GM12878 (cell line): ENCODE measurements at regions not wholly inside any gene's neighbourhood (a gene's known extent, or its start where the extent isn't known, plus 50 kb on each side); places are given as distances from the start of the nearest gene placed in this dataset.

Experiments
- ATAC-seq: fragments of 200-7000 bp; cut with Tn5 transposase; 3 replicates; pipeline ENCODE4 v1.9.1; 2020; ENCODE audit warnings: mild to moderate bottlenecking, moderate library complexity
- BruUV-seq: library from RNA; stranded (reverse); fragments of 400-500 nt; replicated peaks from 2 replicates; lab custom pipeline; 2021; lab: Mats Ljungman, UMichigan
- CTCF ChIA-PET: fragments of 300-600 bp; sonication (Branson Sonifier 250); formaldehyde crosslinking; extraction: SDS; loops from one replicate; lab custom pipeline; 2021; ENCODE audit warnings: inconsistent platforms; lab: Yijun Ruan, JAX
- POLR2A ChIA-PET: fragments of 350-600 bp; formaldehyde crosslinking; extraction: SDS; loops from one replicate; lab custom pipeline; 2021; ENCODE audit warnings: inconsistent platforms; lab: Charles Lee
- RAD21 ChIA-PET: fragments of 300-600 bp; sonication (Branson Sonifier 250); formaldehyde crosslinking; loops from one replicate; lab custom pipeline; 2023; ENCODE audit warnings: antibody characterized with exemption; ENCODE audit not compliant: unreplicated experiment; lab: Charles Lee
- SMC1A ChIA-PET: fragments of 300-600 bp; sonication (Branson Sonifier 250); formaldehyde crosslinking; loops from one replicate; lab custom pipeline; 2023; ENCODE audit not compliant: unreplicated experiment, uncharacterized antibody; lab: Charles Lee
- DNase-seq: peaks from one replicate; pipeline ENCODE4 v3.0.0-alpha.2; 2011; ENCODE audit warnings: low read depth, low spot score
- FAIRE-seq: peaks from 3 replicates; lab custom pipeline; 2011; peaks lifted over from hg19 to GRCh38; lab: Jason Lieb, UNC
- H2AFZ ChIP-seq: 2 replicates; pipeline ENCODE4 v1.6.0; 2011; ENCODE audit warnings: low read depth, low read length, control low read depth; ENCODE audit not compliant: control insufficient read depth
- H3K27ac ChIP-seq: 2 replicates; pipeline ENCODE4 v1.5.1; 2011; ENCODE audit warnings: control low read depth; ENCODE audit not compliant: control insufficient read depth, insufficient read depth
- H3K27me3 ChIP-seq, 2 experiments: replicated peaks in 1 of 2; 2 replicates each; pipeline versions ENCODE4 v1.6.0 to v1.6.1; 2011; ENCODE audit warnings: low read length in 1 of 2; ENCODE audit not compliant: control insufficient read depth in 2 of 2, insufficient read depth in 2 of 2
- H3K36me3 ChIP-seq, 2 experiments: 2 replicates each; pipeline ENCODE4 v1.5.1; 2011; ENCODE audit warnings: low read length in 1 of 2; ENCODE audit not compliant: control insufficient read depth in 2 of 2, insufficient read depth in 2 of 2
- H3K4me1 ChIP-seq: 2 replicates; pipeline ENCODE4 v1.6.1; 2011; ENCODE audit warnings: mild to moderate bottlenecking, low read length, moderate library complexity, mixed read lengths; ENCODE audit not compliant: control insufficient read depth, insufficient read depth
- H3K4me2 ChIP-seq: 2 replicates; pipeline ENCODE4 v1.6.0; 2011; ENCODE audit warnings: control low read depth; ENCODE audit not compliant: control insufficient read depth, insufficient read depth
- H3K4me3 ChIP-seq: fragments of 200-600 bp; sonication (generic); 2 replicates; pipeline ENCODE4 v1.5.1; 2016
- H3K79me2 ChIP-seq: 2 replicates; pipeline ENCODE4 v1.6.0; 2011; ENCODE audit warnings: low read length; ENCODE audit not compliant: control insufficient read depth, insufficient read depth
- H3K9ac ChIP-seq: 2 replicates; pipeline ENCODE4 v1.8.0; 2011; ENCODE audit warnings: low read length, control low read depth, mixed read lengths; ENCODE audit not compliant: control insufficient read depth, insufficient read depth
- H3K9me3 ChIP-seq: replicated peaks from 3 replicates; pipeline ENCODE4 v1.5.1; 2011; ENCODE audit warnings: mild to moderate bottlenecking, low read length; ENCODE audit not compliant: control insufficient read depth, insufficient read depth
- H4K20me1 ChIP-seq: 2 replicates; pipeline ENCODE4 v1.6.0; 2011; ENCODE audit not compliant: control insufficient read depth, insufficient read depth
- BMI1 ChIP-seq: fragments of 450-650 bp; IDR thresholded peaks from 2 replicates; pipeline ENCODE4 v1.6.1; 2016; ENCODE audit warnings: mild to moderate bottlenecking, moderate library complexity, borderline replicate concordance
- IRF5 ChIP-seq: fragments of 450-650 bp; IDR thresholded peaks from 2 replicates; pipeline ENCODE4 v1.6.1; 2017; ENCODE audit warnings: borderline replicate concordance
- SMC3 ChIP-seq: IDR thresholded peaks from 2 replicates; pipeline ENCODE4 v1.6.1; 2011; ENCODE audit warnings: low read length, improper control_type of control experiment, borderline replicate concordance
- YY1 ChIP-seq: IDR thresholded peaks from 2 replicates; pipeline ENCODE4 v1.6.1; 2011; ENCODE audit warnings: low read depth, mild to moderate bottlenecking, low read length
- WGBS: methylation state at CpG from one replicate; pipeline ENCODE4 v1.1.6; 2016; ENCODE audit warnings: low lambda C conversion rate; ENCODE audit not compliant: insufficient replicate concordance, insufficient coverage; ENCODE audit errors: missing lambda C conversion rate; 5-methylcytosine and 5-hydroxymethylcytosine counted together
- in situ Hi-C: fragments of 300-500 bp; cut with MboI; formaldehyde crosslinking; loops from 9 replicates; pipeline ENCODE4 v1.14.3; 2018; ENCODE audit warnings: mixed read lengths
- intact Hi-C: fragments of 100-400 bp; cut with micrococcal nuclease; formaldehyde crosslinking; loops from one replicate; pipeline ENCODE4 v1.14.2; 2022; ENCODE audit not compliant: unreplicated experiment
- TF ChIP-seq, protein P1 (sequence below): fragments of 450-650 bp; IDR thresholded peaks from 2 replicates; pipeline ENCODE4 v1.6.1; 2016; ENCODE audit warnings: mild to moderate bottlenecking
- TF ChIP-seq, protein P2 (sequence below): fragments of 450-650 bp; formaldehyde crosslinking; IDR thresholded peaks from 2 replicates; pipeline ENCODE4 v1.4.0; 2020; ENCODE audit warnings: mild to moderate bottlenecking, moderate library complexity

DNA sequence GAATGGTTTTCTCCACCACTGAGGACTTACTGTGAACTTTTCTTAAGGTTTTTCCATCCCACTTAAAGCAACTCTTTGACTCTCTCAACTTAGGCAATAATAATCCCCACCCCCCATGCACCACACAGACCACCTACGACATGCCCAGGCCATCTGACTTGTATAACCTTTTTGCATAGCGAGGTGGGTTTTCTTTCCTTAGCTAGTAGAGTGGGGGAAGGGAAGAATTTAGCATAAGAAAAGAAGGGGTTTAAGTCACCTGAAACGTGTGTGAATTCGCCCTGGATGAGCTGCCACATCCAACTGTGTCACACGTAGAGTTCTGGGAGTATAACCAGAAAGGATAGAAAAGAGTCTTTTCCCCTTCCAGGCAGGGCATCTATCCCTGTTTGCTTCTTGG, 262.7 kb downstream of the YTHDC2 start:
- intact Hi-C loops (no loop called here), in situ Hi-C loops (no loop called here)
- no peak for DNase-seq
- no TSS peak for BruUV-seq
- POLR2A ChIA-PET, result no interaction called here
- no peak overlapping the region for H3K4me2 ChIP-seq
- no peak for FAIRE-seq
- no peak for ATAC-seq
- no peak overlapping the region for H3K9ac ChIP-seq
- H4K20me1 ChIP-seq, result no peaks in the 10 kb centered on the region
- H3K9me3 ChIP-seq, result peaks cover 7% of the 10 kb centered on the region; the same call in 2 of the 3 replicates
- CTCF ChIA-PET, result no interaction called here
- WGBS, result 19% methylated on average over 5 of the region's 5 CpGs
- TF ChIP-seq YY1, result no peak
- no peak for TF ChIP-seq SMC3
- TF ChIP-seq, protein P1, sequence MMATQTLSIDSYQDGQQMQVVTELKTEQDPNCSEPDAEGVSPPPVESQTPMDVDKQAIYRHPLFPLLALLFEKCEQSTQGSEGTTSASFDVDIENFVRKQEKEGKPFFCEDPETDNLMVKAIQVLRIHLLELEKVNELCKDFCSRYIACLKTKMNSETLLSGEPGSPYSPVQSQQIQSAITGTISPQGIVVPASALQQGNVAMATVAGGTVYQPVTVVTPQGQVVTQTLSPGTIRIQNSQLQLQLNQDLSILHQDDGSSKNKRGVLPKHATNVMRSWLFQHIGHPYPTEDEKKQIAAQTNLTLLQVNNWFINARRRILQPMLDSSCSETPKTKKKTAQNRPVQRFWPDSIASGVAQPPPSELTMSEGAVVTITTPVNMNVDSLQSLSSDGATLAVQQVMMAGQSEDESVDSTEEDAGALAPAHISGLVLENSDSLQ, result no peak
- no peak for TF ChIP-seq BMI1
- TF ChIP-seq IRF5, result no peak
- TF ChIP-seq, protein P2, sequence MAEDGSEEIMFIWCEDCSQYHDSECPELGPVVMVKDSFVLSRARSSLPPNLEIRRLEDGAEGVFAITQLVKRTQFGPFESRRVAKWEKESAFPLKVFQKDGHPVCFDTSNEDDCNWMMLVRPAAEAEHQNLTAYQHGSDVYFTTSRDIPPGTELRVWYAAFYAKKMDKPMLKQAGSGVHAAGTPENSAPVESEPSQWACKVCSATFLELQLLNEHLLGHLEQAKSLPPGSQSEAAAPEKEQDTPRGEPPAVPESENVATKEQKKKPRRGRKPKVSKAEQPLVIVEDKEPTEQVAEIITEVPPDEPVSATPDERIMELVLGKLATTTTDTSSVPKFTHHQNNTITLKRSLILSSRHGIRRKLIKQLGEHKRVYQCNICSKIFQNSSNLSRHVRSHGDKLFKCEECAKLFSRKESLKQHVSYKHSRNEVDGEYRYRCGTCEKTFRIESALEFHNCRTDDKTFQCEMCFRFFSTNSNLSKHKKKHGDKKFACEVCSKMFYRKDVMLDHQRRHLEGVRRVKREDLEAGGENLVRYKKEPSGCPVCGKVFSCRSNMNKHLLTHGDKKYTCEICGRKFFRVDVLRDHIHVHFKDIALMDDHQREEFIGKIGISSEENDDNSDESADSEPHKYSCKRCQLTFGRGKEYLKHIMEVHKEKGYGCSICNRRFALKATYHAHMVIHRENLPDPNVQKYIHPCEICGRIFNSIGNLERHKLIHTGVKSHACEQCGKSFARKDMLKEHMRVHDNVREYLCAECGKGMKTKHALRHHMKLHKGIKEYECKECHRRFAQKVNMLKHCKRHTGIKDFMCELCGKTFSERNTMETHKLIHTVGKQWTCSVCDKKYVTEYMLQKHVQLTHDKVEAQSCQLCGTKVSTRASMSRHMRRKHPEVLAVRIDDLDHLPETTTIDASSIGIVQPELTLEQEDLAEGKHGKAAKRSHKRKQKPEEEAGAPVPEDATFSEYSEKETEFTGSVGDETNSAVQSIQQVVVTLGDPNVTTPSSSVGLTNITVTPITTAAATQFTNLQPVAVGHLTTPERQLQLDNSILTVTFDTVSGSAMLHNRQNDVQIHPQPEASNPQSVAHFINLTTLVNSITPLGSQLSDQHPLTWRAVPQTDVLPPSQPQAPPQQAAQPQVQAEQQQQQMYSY (CRISPR knock-in tag), result no peak
- H3K27me3 ChIP-seq, result no peaks in the 10 kb centered on the region
- H3K27ac ChIP-seq, result no peak overlapping the region
- H2AFZ ChIP-seq, result no peak overlapping the region
- no peaks in the 10 kb centered on the region for H3K4me1 ChIP-seq
- RAD21 ChIA-PET, result no interaction called here
- H3K79me2 ChIP-seq, result no peaks in the 10 kb centered on the region
- SMC1A ChIA-PET, result no interaction called here
- no peak overlapping the region for H3K4me3 ChIP-seq
- no peaks in the 10 kb centered on the region for H3K36me3 ChIP-seq
